DOHH2 (cell line): ENCODE measurements at regions not wholly inside any gene's neighbourhood (a gene's known extent, or its start where the extent isn't known, plus 50 kb on each side); places are given as distances from the start of the nearest gene placed in this dataset.

Experiments used
- EZH2phosphoT487 ChIP-seq: fragments of 200-600 bp; sonication (generic); IDR thresholded peaks from 2 replicates; pipeline ENCODE4 v1.6.1; 2017; ENCODE audit warnings: borderline replicate concordance, mild to moderate bottlenecking, antibody characterized with exemption, low read length, moderate library complexity, mixed read lengths
- TF ChIP-seq, protein P1 (sequence below): fragments of 200-600 bp; sonication (generic); IDR thresholded peaks from one replicate; pipeline ENCODE4 v1.5.1; 2014; ENCODE audit warnings: antibody characterized with exemption, mild to moderate bottlenecking, low read depth, low read length; ENCODE audit not compliant: poor library complexity, severe bottlenecking

- no peak for TF ChIP-seq EZH2phosphoT487
- TF ChIP-seq, protein P1, sequence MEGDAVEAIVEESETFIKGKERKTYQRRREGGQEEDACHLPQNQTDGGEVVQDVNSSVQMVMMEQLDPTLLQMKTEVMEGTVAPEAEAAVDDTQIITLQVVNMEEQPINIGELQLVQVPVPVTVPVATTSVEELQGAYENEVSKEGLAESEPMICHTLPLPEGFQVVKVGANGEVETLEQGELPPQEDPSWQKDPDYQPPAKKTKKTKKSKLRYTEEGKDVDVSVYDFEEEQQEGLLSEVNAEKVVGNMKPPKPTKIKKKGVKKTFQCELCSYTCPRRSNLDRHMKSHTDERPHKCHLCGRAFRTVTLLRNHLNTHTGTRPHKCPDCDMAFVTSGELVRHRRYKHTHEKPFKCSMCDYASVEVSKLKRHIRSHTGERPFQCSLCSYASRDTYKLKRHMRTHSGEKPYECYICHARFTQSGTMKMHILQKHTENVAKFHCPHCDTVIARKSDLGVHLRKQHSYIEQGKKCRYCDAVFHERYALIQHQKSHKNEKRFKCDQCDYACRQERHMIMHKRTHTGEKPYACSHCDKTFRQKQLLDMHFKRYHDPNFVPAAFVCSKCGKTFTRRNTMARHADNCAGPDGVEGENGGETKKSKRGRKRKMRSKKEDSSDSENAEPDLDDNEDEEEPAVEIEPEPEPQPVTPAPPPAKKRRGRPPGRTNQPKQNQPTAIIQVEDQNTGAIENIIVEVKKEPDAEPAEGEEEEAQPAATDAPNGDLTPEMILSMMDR: no peak
Measured at GRCh38 chr10:36097696-36098095, 455.6 kb upstream of the FZD8 start.
